Upper lobe of left lung (tissue), 6 donors: ENCODE measurements at regions not wholly inside any gene's neighbourhood (a gene's known extent, or its start where the extent isn't known, plus 50 kb on each side); places are given as distances from the start of the nearest gene placed in this dataset.

Source experiments
- ATAC-seq, 2 donors: fragments of 200-7000 bp; cut with Tn5 transposase; one replicate each; pipeline ENCODE4 v1.9.1; 2022; ENCODE audit warnings: mild to moderate bottlenecking in 2 of 2, moderate library complexity in 2 of 2; ENCODE audit not compliant: low FRiP score in 2 of 2
- DNase-seq, 2 donors: peaks; one replicate each; pipeline ENCODE4 v3.0.0-alpha.2; 2019 to 2020
- H3K27ac ChIP-seq, 4 donors: fragments of 200-600 bp; sonication (generic); one replicate each; pipeline ENCODE4 v1.5.1; 2016 to 2019
- H3K27me3 ChIP-seq, 4 donors: fragments of 200-600 bp; sonication (generic); one replicate each; pipeline ENCODE4 v1.5.1; 2017 to 2019
- H3K36me3 ChIP-seq, 4 donors: fragments of 200-600 bp; sonication (generic); one replicate each; pipeline ENCODE4 v1.5.1; 2016 to 2019
- H3K4me1 ChIP-seq, 4 donors: fragments of 200-600 bp; sonication (generic); one replicate each; pipeline ENCODE4 v1.5.1; 2018 to 2019
- H3K4me3 ChIP-seq, 4 donors: fragments of 200-600 bp; sonication (generic); one replicate each; pipeline ENCODE4 v1.5.1; 2017 to 2019; ENCODE audit warnings: mild to moderate bottlenecking in 2 of 4, moderate library complexity in 1 of 4
- H3K9me3 ChIP-seq, 4 donors: fragments of 200-600 bp; sonication (generic); one replicate each; pipeline ENCODE4 v1.5.1; 2018 to 2019
- EP300 ChIP-seq, 4 donors: sonication (generic); formaldehyde crosslinking; IDR thresholded peaks; one replicate each; pipeline ENCODE4 v1.5.1; 2017; ENCODE audit warnings: antibody characterized with exemption in 4 of 4, control low read depth in 2 of 4
- POLR2A ChIP-seq, 4 donors: fragments of 450-650 bp; IDR thresholded peaks; one replicate each; pipeline ENCODE4 v1.5.1; 2016 to 2017; ENCODE audit warnings: antibody characterized with exemption in 4 of 4, mild to moderate bottlenecking in 2 of 4
- POLR2AphosphoS5 ChIP-seq, 2 donors: sonication (generic); formaldehyde crosslinking; IDR thresholded peaks; one replicate each; pipeline ENCODE4 v1.5.1; 2017; ENCODE audit warnings: antibody characterized with exemption in 2 of 2
- WGBS, 2 donors: methylation state at CpG; one replicate each; pipeline ENCODE4 v1.1.5; 2017 to 2018; 5-methylcytosine and 5-hydroxymethylcytosine counted together
- TF ChIP-seq, protein P1 (sequence below), 6 experiments: fragments of 450-650 bp in 4 of 6; fragments of 200-600 bp in 2 of 6; sonication (generic) in 2 of 6; IDR thresholded peaks; one replicate each; pipeline ENCODE4 v1.5.1; 2016 to 2019; ENCODE audit warnings: antibody characterized with exemption in 6 of 6
- donor health status: DM: no; HTN: no; CAD: no; lungs with moderate emphysema.
- donor health status: DM: no; HTN: yes; CAD: no; lungs with severe emphysema.

DNA sequence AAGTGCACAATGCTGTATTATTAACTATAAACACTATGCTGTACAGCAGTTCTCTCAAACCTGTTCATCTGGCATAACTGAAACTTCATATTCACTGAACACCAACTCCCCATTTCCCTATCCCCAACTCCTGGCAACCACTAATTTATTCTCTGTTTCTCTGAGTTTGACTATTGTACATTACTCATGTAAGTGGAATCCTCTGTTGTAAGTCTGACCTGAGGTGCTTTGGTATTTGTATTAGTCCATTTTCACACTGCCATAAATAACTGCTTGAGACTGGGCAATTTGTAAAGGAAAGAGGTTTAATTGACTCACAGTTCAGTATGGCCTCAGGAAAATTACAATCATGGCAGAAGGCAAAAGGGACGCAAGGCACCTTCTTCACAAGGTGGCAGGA is 266.3 kb downstream of the PPP1R3A start:
- DNase-seq (no peak), ATAC-seq (no peak)
- Histone ChIP-seq H3K36me3 (no peaks in the 10 kb centered on the region), H3K27ac (no peak overlapping the region), H3K9me3 (no peaks in the 10 kb centered on the region), H3K4me3 (no peak overlapping the region), H3K4me1 (no peaks in the 10 kb centered on the region), H3K27me3 (no peaks in the 10 kb centered on the region)
- WGBS, 2 donors, result 86 to 100% methylated on average over 1 of the region's 1 CpG
- TF ChIP-seq, protein P1, sequence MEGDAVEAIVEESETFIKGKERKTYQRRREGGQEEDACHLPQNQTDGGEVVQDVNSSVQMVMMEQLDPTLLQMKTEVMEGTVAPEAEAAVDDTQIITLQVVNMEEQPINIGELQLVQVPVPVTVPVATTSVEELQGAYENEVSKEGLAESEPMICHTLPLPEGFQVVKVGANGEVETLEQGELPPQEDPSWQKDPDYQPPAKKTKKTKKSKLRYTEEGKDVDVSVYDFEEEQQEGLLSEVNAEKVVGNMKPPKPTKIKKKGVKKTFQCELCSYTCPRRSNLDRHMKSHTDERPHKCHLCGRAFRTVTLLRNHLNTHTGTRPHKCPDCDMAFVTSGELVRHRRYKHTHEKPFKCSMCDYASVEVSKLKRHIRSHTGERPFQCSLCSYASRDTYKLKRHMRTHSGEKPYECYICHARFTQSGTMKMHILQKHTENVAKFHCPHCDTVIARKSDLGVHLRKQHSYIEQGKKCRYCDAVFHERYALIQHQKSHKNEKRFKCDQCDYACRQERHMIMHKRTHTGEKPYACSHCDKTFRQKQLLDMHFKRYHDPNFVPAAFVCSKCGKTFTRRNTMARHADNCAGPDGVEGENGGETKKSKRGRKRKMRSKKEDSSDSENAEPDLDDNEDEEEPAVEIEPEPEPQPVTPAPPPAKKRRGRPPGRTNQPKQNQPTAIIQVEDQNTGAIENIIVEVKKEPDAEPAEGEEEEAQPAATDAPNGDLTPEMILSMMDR (IDR thresholded peaks at IDR 0.05), result no peak
- TF ChIP-seq POLR2A (IDR thresholded peaks at IDR 0.05) (no peak), POLR2AphosphoS5 (IDR thresholded peaks at IDR 0.05) (no peak), EP300 (IDR thresholded peaks at IDR 0.05) (no peak)

DNA sequence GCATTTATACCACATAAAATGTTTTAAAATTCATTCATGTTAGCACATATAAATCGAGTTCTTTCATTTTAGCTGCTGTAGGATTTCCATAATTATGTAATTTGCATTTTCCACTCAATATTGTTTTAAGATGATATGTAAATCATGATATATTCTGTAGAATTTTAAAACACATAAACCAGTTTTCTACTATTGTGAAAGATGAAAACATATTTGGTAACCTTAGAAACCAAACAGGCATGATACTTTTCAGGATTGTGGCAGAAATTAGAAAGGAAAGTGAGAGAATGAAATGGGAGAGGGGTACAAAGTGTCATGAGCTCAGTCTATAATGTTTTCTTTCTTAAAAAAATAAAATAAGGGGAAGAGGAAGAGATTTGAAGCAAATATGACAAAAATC is 269.3 kb downstream of the PPP1R3A start:
- no peak for ATAC-seq
- Histone ChIP-seq H3K27me3 (no peaks in the 10 kb centered on the region), H3K36me3 (no peaks in the 10 kb centered on the region), H3K9me3 (no peaks in the 10 kb centered on the region), H3K27ac (no peak overlapping the region), H3K4me1 (no peaks in the 10 kb centered on the region), H3K4me3 (no peak overlapping the region)
- no peak for DNase-seq
- WGBS, 2 donors, result 68 to 74% methylated on average over 1 of the region's 1 CpG
- TF ChIP-seq POLR2AphosphoS5 (IDR thresholded peaks at IDR 0.05) (no peak), POLR2A (IDR thresholded peaks at IDR 0.05) (no peak)

GRCh38 chr7:113639221-113639620 is 279.6 kb downstream of the PPP1R3A start:
- no peak overlapping the region for H3K4me3 ChIP-seq
- H3K4me1 ChIP-seq, result no peaks in the 10 kb centered on the region
- no peaks in the 10 kb centered on the region for H3K9me3 ChIP-seq
- no peaks in the 10 kb centered on the region for H3K36me3 ChIP-seq
- no peak overlapping the region for H3K27ac ChIP-seq
- ATAC-seq (no peak), DNase-seq (no peak)
- TF ChIP-seq POLR2A (IDR thresholded peaks at IDR 0.05) (no peak), POLR2AphosphoS5 (IDR thresholded peaks at IDR 0.05) (no peak), EP300 (IDR thresholded peaks at IDR 0.05) (no peak)
- TF ChIP-seq, protein P1 (IDR thresholded peaks at IDR 0.05), result no peak
- no peaks in the 10 kb centered on the region for H3K27me3 ChIP-seq
- WGBS, 2 donors, result 44 to 59% methylated on average over 1 of the region's 1 CpG

DNA sequence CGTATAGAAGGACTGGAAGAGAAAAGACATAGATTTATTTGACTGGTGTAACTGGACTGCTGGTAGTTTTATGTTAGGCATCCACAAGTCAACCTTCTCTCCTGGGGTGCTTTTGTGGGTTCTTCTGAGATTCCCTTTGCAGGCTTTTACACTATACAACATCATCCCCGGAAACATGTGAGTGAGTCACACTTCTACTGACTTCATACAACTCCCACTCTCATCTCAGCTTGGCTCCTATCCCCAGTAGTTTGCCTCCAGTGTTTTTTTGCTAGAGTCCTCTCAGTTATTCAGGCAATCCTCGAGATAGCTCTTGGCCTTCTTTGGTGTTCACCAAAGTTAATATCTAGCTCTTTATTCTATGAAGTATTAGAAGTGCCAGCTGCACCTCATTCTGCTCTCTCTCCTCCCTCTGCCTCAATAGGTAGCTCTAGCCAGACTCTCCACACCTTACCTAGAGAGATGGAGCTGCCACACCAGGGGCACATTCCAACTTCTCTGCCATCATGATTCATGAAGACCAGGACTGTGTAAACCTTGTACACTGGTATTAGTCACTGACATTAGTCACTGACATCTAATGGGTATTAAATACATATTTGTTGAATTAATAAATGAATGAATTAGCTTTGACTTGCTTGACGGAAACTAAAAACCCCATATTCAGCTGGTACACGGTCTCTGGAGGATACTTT is 281.9 kb downstream of the PPP1R3A start:
- no peaks in the 10 kb centered on the region for H3K36me3 ChIP-seq
- DNase-seq (no peak), ATAC-seq (no peak)
- no peaks in the 10 kb centered on the region for H3K27me3 ChIP-seq
- H3K4me1 ChIP-seq, result no peaks in the 10 kb centered on the region
- H3K9me3 ChIP-seq, result no peaks in the 10 kb centered on the region
- TF ChIP-seq, protein P1 (IDR thresholded peaks at IDR 0.05), result no peak
- no peak for TF ChIP-seq POLR2AphosphoS5 (IDR thresholded peaks at IDR 0.05)
- TF ChIP-seq EP300 (IDR thresholded peaks at IDR 0.05), result no peak
- TF ChIP-seq POLR2A (IDR thresholded peaks at IDR 0.05), result no peak
- H3K4me3 ChIP-seq, result no peak overlapping the region
- no peak overlapping the region for H3K27ac ChIP-seq
- 69 to 72% methylated on average over 5 of the region's 5 CpGs for WGBS, 2 donors

DNA sequence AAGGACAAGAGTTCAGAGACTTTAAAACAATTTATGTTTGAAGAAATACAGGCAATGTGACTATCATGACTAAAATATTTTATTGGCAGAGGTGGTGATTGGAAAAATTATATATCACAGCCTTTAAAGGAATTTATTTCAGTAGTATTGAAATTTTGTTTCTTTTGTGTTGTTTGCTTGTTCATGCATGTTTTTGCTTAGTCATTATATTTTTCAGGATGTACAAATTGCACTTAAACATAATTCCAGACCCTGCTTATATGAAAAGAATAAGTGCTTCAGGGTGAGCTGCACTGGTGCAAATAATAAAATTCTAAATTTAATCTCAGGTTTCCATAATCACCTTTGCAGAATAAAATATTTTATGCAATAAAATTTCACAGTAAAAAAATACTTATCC is 283.3 kb downstream of the PPP1R3A start:
- no peaks in the 10 kb centered on the region for H3K9me3 ChIP-seq
- H3K36me3 ChIP-seq, result no peaks in the 10 kb centered on the region
- no peaks in the 10 kb centered on the region for H3K27me3 ChIP-seq
- ATAC-seq, result no peak
- no peak overlapping the region for H3K27ac ChIP-seq
- no peaks in the 10 kb centered on the region for H3K4me1 ChIP-seq
- no peak for DNase-seq
- no peak overlapping the region for H3K4me3 ChIP-seq
- no peak for TF ChIP-seq POLR2A (IDR thresholded peaks at IDR 0.05)
- TF ChIP-seq EP300 (IDR thresholded peaks at IDR 0.05), result no peak
- TF ChIP-seq, protein P1 (IDR thresholded peaks at IDR 0.05), result no peak
- no peak for TF ChIP-seq POLR2AphosphoS5 (IDR thresholded peaks at IDR 0.05)
